HCT116 (cell line): ENCODE measurements at regions not wholly inside any gene's neighbourhood (a gene's known extent, or its start where the extent isn't known, plus 50 kb on each side); places are given as distances from the start of the nearest gene placed in this dataset.

Source experiments
- CTCF ChIP-seq, 3 experiments: fragments of 200-600 bp in 1 of 3; sonication (generic) in 1 of 3; IDR thresholded peaks in 2 of 3; conservative IDR thresholded peaks in 1 of 3; 2 replicates each; pipeline ENCODE4 v1.5.1; 2012 to 2017; ENCODE audit warnings: low read depth in 2 of 3, low read length in 2 of 3, antibody characterized with exemption in 1 of 3, borderline replicate concordance in 1 of 3, control low read depth in 1 of 3, mild to moderate bottlenecking in 1 of 3, mixed read lengths in 1 of 3, mixed run types in 1 of 3, moderate library complexity in 1 of 3; ENCODE audit not compliant: insufficient read depth in 1 of 3
- EZH2phosphoT487 ChIP-seq: fragments of 200-600 bp; IDR thresholded peaks from 2 replicates; pipeline ENCODE4 v1.6.1; 2018; ENCODE audit warnings: antibody characterized with exemption, borderline replicate concordance
- POLR2AphosphoS5 ChIP-seq: IDR thresholded peaks from 2 replicates; pipeline ENCODE4 v1.6.1; 2011; ENCODE audit warnings: mild to moderate bottlenecking, low read depth, low read length, moderate library complexity

GRCh38 chr12:91744597-91744996, 401.0 kb downstream of the BTG1 start:
- TF ChIP-seq CTCF (IDR thresholded peaks at IDR 0.05 in 2 of 3, conservative IDR thresholded peaks at IDR 0.05 in 1 of 3; ENCODE audit: borderline replicate concordance in 1 of 3, insufficient read depth in 1 of 3, low read depth in 2 of 3, low read length in 2 of 3) (no peak), POLR2AphosphoS5 (no peak), EZH2phosphoT487 (no peak)
